WTC11 (cell line): ENCODE measurements at regions not wholly inside any gene's neighbourhood (a gene's known extent, or its start where the extent isn't known, plus 50 kb on each side); places are given as distances from the start of the nearest gene placed in this dataset.

Source experiments
- ATAC-seq: fragments of 200-7000 bp; cut with Tn5 transposase; 2 replicates; pipeline ENCODE4 v1.10.0; 2021; ENCODE audit warnings: mild to moderate bottlenecking, moderate library complexity
- CTCF ChIA-PET: fragments of 300-600 bp; sonication (Branson Sonifier 250); formaldehyde crosslinking; loops from one replicate; lab custom pipeline; 2021; ENCODE audit warnings: antibody characterized with exemption; lab: Charles Lee
- POLR2A ChIA-PET: fragments of 350-600 bp; sonication (Branson Sonifier 250); formaldehyde crosslinking; loops from one replicate; lab custom pipeline; 2021; ENCODE audit warnings: antibody characterized with exemption; lab: Charles Lee
- DNase-seq: peaks from one replicate; pipeline ENCODE4 v3.0.0; 2021; ENCODE audit warnings: low spot score
- H3K27ac Mint-ChIP-seq: 2 replicates; pipeline ENCODE4 v1.8.0; 2021; ENCODE audit warnings: mixed read lengths
- H3K27me3 Mint-ChIP-seq: 2 replicates; pipeline ENCODE4 v1.8.0; 2021; ENCODE audit warnings: low read depth, mild to moderate bottlenecking, moderate library complexity, mixed read lengths
- H3K36me3 Mint-ChIP-seq: 2 replicates; pipeline ENCODE4 v1.8.0; 2021; ENCODE audit warnings: mixed read lengths
- H3K4me1 Mint-ChIP-seq: 2 replicates; pipeline ENCODE4 v1.8.0; 2022; ENCODE audit warnings: mixed read lengths
- H3K4me3 Mint-ChIP-seq: 2 replicates; pipeline ENCODE4 v1.8.0; 2021; ENCODE audit warnings: mild to moderate bottlenecking, moderate library complexity, mixed read lengths
- H3K9me3 Mint-ChIP-seq: 2 replicates; pipeline ENCODE4 v1.8.0; 2021; ENCODE audit warnings: mixed read lengths
- ATF1 ChIP-seq: sonication (generic); formaldehyde crosslinking; IDR thresholded peaks from 2 replicates; pipeline ENCODE4 v1.8.1; 2023; ENCODE audit warnings: mild to moderate bottlenecking, moderate library complexity, missing genetic modification reagents
- ATF2 ChIP-seq: sonication (generic); formaldehyde crosslinking; IDR thresholded peaks from 2 replicates; pipeline ENCODE4 v1.8.1; 2022; ENCODE audit warnings: low read depth, missing genetic modification reagents, borderline replicate concordance
- ATF6 ChIP-seq: sonication (generic); formaldehyde crosslinking; IDR thresholded peaks from 2 replicates; pipeline ENCODE4 v1.8.1; 2023; ENCODE audit warnings: mild to moderate bottlenecking, missing genetic modification reagents
- E2F1 ChIP-seq: sonication (generic); formaldehyde crosslinking; IDR thresholded peaks from 2 replicates; pipeline ENCODE4 v1.8.0; 2022; ENCODE audit warnings: mild to moderate bottlenecking, missing genetic modification reagents
- E2F4 ChIP-seq: sonication (generic); formaldehyde crosslinking; IDR thresholded peaks from 2 replicates; pipeline ENCODE4 v1.8.1; 2022; ENCODE audit warnings: low read depth, mild to moderate bottlenecking, moderate library complexity, missing genetic modification reagents, borderline replicate concordance
- ELF4 ChIP-seq: sonication (generic); formaldehyde crosslinking; IDR thresholded peaks from 2 replicates; pipeline ENCODE4 v1.8.1; 2022; ENCODE audit warnings: low read depth, mild to moderate bottlenecking, moderate library complexity, missing genetic modification reagents
- FOXP4 ChIP-seq: sonication (generic); formaldehyde crosslinking; IDR thresholded peaks from 2 replicates; pipeline ENCODE4 v1.8.0; 2022; ENCODE audit warnings: mild to moderate bottlenecking, missing genetic modification reagents
- GRHL2 ChIP-seq: fragments of 250-450 bp; sonication (Bioruptor Pico); IDR thresholded peaks from 2 replicates; pipeline ENCODE4 v1.8.0; 2022; ENCODE audit warnings: mild to moderate bottlenecking, moderate library complexity; ENCODE audit not compliant: insufficient replicate concordance, severe bottlenecking
- GTF2I ChIP-seq: fragments of 250-450 bp; sonication (Bioruptor Pico); conservative IDR thresholded peaks from 2 replicates; pipeline ENCODE4 v1.4.0; 2021; ENCODE audit warnings: mild to moderate bottlenecking
- JAZF1 ChIP-seq: fragments of 250-450 bp; sonication (Bioruptor Pico); IDR thresholded peaks from 2 replicates; pipeline ENCODE4 v1.9.0; 2021; ENCODE audit warnings: moderate library complexity, mild to moderate bottlenecking, inconsistent platforms
- KAT7 ChIP-seq: sonication (generic); formaldehyde crosslinking; IDR thresholded peaks from 2 replicates; pipeline ENCODE4 v1.8.1; 2023; ENCODE audit warnings: missing genetic modification reagents, mild to moderate bottlenecking, borderline replicate concordance
- NFATC4 ChIP-seq: fragments of 250-450 bp; sonication (Bioruptor Pico); IDR thresholded peaks from 2 replicates; pipeline ENCODE4 v1.9.0; 2021; ENCODE audit warnings: mild to moderate bottlenecking
- OVOL2 ChIP-seq: fragments of 250-450 bp; sonication (Bioruptor Pico); IDR thresholded peaks from 2 replicates; pipeline ENCODE4 v1.9.0; 2021; ENCODE audit warnings: mild to moderate bottlenecking, borderline replicate concordance
- SP1 ChIP-seq: sonication (generic); formaldehyde crosslinking; conservative IDR thresholded peaks from 2 replicates; pipeline ENCODE4 v1.8.1; 2022; ENCODE audit warnings: missing genetic modification reagents
- ZMAT4 ChIP-seq: fragments of 250-450 bp; sonication (Bioruptor Pico); IDR thresholded peaks from 2 replicates; pipeline ENCODE4 v1.9.0; 2021; ENCODE audit warnings: mild to moderate bottlenecking
- ZNF281 ChIP-seq: sonication (generic); formaldehyde crosslinking; IDR thresholded peaks from 2 replicates; pipeline ENCODE4 v1.8.0; 2023; ENCODE audit warnings: mild to moderate bottlenecking, missing genetic modification reagents
- ZNF512 ChIP-seq: sonication (generic); formaldehyde crosslinking; IDR thresholded peaks from 2 replicates; pipeline ENCODE4 v1.8.1; 2022; ENCODE audit warnings: missing genetic modification reagents, borderline replicate concordance
- ZNF671 ChIP-seq: fragments of 250-450 bp; sonication (Bioruptor Pico); IDR thresholded peaks from 2 replicates; pipeline ENCODE4 v1.8.0; 2021; ENCODE audit warnings: mild to moderate bottlenecking

- ATAC-seq (no peak), DNase-seq (no peak)
- H3K36me3 Mint-ChIP-seq, result no peaks in the 10 kb centered on the region
- TF ChIP-seq OVOL2, result no peak
- TF ChIP-seq ZMAT4 (CRISPR knock-in tag), result no peak
- TF ChIP-seq SP1, result no peak
- no peak for TF ChIP-seq ATF2 (CRISPR knock-in tag)
- no peak for TF ChIP-seq ELF4 (CRISPR knock-in tag)
- no peak for TF ChIP-seq ZNF512 (CRISPR knock-in tag)
- no peak for TF ChIP-seq GTF2I (CRISPR knock-in tag)
- no peak for TF ChIP-seq ATF6 (CRISPR knock-in tag)
- TF ChIP-seq ATF1 (CRISPR knock-in tag), result no peak
- TF ChIP-seq KAT7, result no peak
- TF ChIP-seq JAZF1 (CRISPR knock-in tag), result no peak
- no peak for TF ChIP-seq NFATC4 (CRISPR knock-in tag)
- no peak for TF ChIP-seq E2F4 (CRISPR knock-in tag)
- TF ChIP-seq FOXP4 (CRISPR knock-in tag), result no peak
- TF ChIP-seq ZNF281, result no peak
- TF ChIP-seq GRHL2 (CRISPR knock-in tag), result no peak
- TF ChIP-seq E2F1 (CRISPR knock-in tag), result no peak
- TF ChIP-seq ZNF671, result no peak
- no peaks in the 10 kb centered on the region for H3K4me1 Mint-ChIP-seq
- H3K27ac Mint-ChIP-seq, result no peak overlapping the region
- H3K9me3 Mint-ChIP-seq, result peaks cover 16% of the 10 kb centered on the region
- no peak overlapping the region for H3K4me3 Mint-ChIP-seq
- no peaks in the 10 kb centered on the region for H3K27me3 Mint-ChIP-seq
- CTCF ChIA-PET, result no interaction called here
- POLR2A ChIA-PET, result no interaction called here
These were observed 731.6 kb upstream of the ANKRD30A start for GRCh38 chr10:36393801-36394200.
